IMR-90 (cell line): ENCODE measurements at regions not wholly inside any gene's neighbourhood (a gene's known extent, or its start where the extent isn't known, plus 50 kb on each side); places are given as distances from the start of the nearest gene placed in this dataset.

Experiments
- ATAC-seq: fragments of 200-7000 bp; cut with Tn5 transposase; 2 replicates; pipeline ENCODE4 v1.9.1; 2020; ENCODE audit warnings: low read depth, mild to moderate bottlenecking, moderate library complexity
- BruUV-seq: library from RNA; stranded (reverse); fragments of 400-500 nt; replicated peaks from 2 replicates; lab custom pipeline; 2021; lab: Mats Ljungman, UMichigan
- CTCF ChIA-PET: fragments of 300-600 bp; formaldehyde crosslinking; extraction: SDS; loops from one replicate; lab custom pipeline; 2021; ENCODE audit warnings: antibody characterized with exemption; lab: Yijun Ruan, JAX
- POLR2A ChIA-PET: fragments of 300-600 bp; sonication (Branson Sonifier 250); formaldehyde crosslinking; loops from one replicate; lab custom pipeline; 2022; ENCODE audit warnings: antibody characterized with exemption; ENCODE audit not compliant: unreplicated experiment; lab: Charles Lee
- DNase-seq: peaks from one replicate; pipeline ENCODE4 v3.0.0; 2013
- H2AFZ ChIP-seq: replicated peaks from 2 replicates; pipeline ENCODE3; 2013; ENCODE audit warnings: low read length, mild to moderate bottlenecking; ENCODE audit not compliant: poor library complexity
- H2AK5ac ChIP-seq: 2 replicates; pipeline ENCODE4 v1.6.1; 2013; ENCODE audit warnings: low read depth, low read length, inconsistent platforms
- H2AK9ac ChIP-seq: replicated peaks from 2 replicates; pipeline ENCODE3; 2013; ENCODE audit warnings: mild to moderate bottlenecking, low read depth, low read length, moderate library complexity; ENCODE audit not compliant: poor library complexity
- H2BK120ac ChIP-seq: 2 replicates; pipeline ENCODE4 v1.6.1; 2013; ENCODE audit warnings: low read depth, low read length, inconsistent platforms
- H2BK15ac ChIP-seq: 3 replicates; pipeline ENCODE4 v1.6.1; 2013; ENCODE audit warnings: low read depth, low read length, inconsistent platforms
- H2BK20ac ChIP-seq: 2 replicates; pipeline ENCODE4 v1.6.1; 2013; ENCODE audit warnings: low read depth, mild to moderate bottlenecking, inconsistent platforms, low read length, moderate library complexity
- H2BK5ac ChIP-seq: 2 replicates; pipeline ENCODE4 v1.6.1; 2013; ENCODE audit warnings: mild to moderate bottlenecking, low read depth, low read length, inconsistent platforms; ENCODE audit not compliant: poor library complexity, severe bottlenecking
- H3K14ac ChIP-seq: replicated peaks from 2 replicates; pipeline ENCODE4 v1.6.1; 2013; ENCODE audit warnings: low read depth, low read length, inconsistent platforms
- H3K18ac ChIP-seq: 2 replicates; pipeline ENCODE4 v1.6.1; 2013; ENCODE audit warnings: low read depth, low read length, control low read depth
- H3K23ac ChIP-seq: 2 replicates; pipeline ENCODE4 v1.6.1; 2013; ENCODE audit warnings: low read depth, low read length, inconsistent platforms
- H3K27ac ChIP-seq: 2 replicates; pipeline ENCODE4 v1.5.1; 2013; ENCODE audit warnings: mild to moderate bottlenecking, control low read depth, low read length; ENCODE audit not compliant: insufficient read depth
- H3K27me3 ChIP-seq: 2 replicates; pipeline ENCODE4 v1.6.1; 2013; ENCODE audit warnings: low read length; ENCODE audit not compliant: control insufficient read depth, insufficient read depth
- H3K36me3 ChIP-seq: 2 replicates; pipeline ENCODE4 v1.6.1; 2013; ENCODE audit warnings: low read length, mixed read lengths; ENCODE audit not compliant: control insufficient read depth, insufficient read depth
- H3K4ac ChIP-seq: 2 replicates; pipeline ENCODE4 v1.6.1; 2013; ENCODE audit warnings: low read depth, low read length, inconsistent platforms
- H3K4me1 ChIP-seq: 2 replicates; pipeline ENCODE4 v1.6.1; 2013; ENCODE audit warnings: low read length, mixed read lengths; ENCODE audit not compliant: control insufficient read depth, insufficient read depth
- H3K4me2 ChIP-seq: 2 replicates; pipeline ENCODE4 v1.6.1; 2013; ENCODE audit warnings: low read depth, mild to moderate bottlenecking, control low read depth, low read length, moderate library complexity
- H3K4me3 ChIP-seq: 2 replicates; pipeline ENCODE4 v1.5.1; 2013; ENCODE audit warnings: low read depth, mild to moderate bottlenecking, control low read depth, low read length, moderate library complexity; ENCODE audit not compliant: insufficient read depth
- H3K56ac ChIP-seq: 2 replicates; pipeline ENCODE4 v1.6.1; 2013; ENCODE audit warnings: low read length, inconsistent platforms; ENCODE audit not compliant: insufficient read depth; ENCODE audit errors: extremely low read depth
- H3K79me1 ChIP-seq, 2 experiments: 2 replicates each; pipeline ENCODE4 v1.6.1; 2013; ENCODE audit warnings: low read length in 2 of 2, inconsistent platforms in 1 of 2, low read depth in 1 of 2
- H3K9ac ChIP-seq: 2 replicates; pipeline ENCODE4 v1.6.1; 2013; ENCODE audit warnings: low read depth, low read length, control low read depth
- H3K9me1 ChIP-seq: 2 replicates; pipeline ENCODE4 v1.6.1; 2013; ENCODE audit warnings: low read length, inconsistent platforms; ENCODE audit not compliant: insufficient read depth
- H3K9me3 ChIP-seq: 2 replicates; pipeline ENCODE4 v1.6.1; 2013; ENCODE audit warnings: low read length; ENCODE audit not compliant: control insufficient read depth, insufficient read depth
- H4K20me1 ChIP-seq: 2 replicates; pipeline ENCODE4 v1.6.1; 2013; ENCODE audit warnings: low read length, inconsistent platforms; ENCODE audit not compliant: insufficient read depth
- H4K5ac ChIP-seq: 2 replicates; pipeline ENCODE4 v1.6.1; 2013; ENCODE audit warnings: mild to moderate bottlenecking, low read depth, low read length, control low read depth
- H4K8ac ChIP-seq, 2 experiments: 2 replicates each; pipeline ENCODE4 v1.6.1; 2013; ENCODE audit warnings: low read depth in 2 of 2, low read length in 2 of 2, control low read depth in 1 of 2, inconsistent platforms in 1 of 2
- H4K91ac ChIP-seq: 2 replicates; pipeline ENCODE4 v1.6.1; 2013; ENCODE audit warnings: low read depth, low read length, inconsistent platforms; ENCODE audit not compliant: insufficient read depth
- MAFK ChIP-seq: IDR thresholded peaks from 2 replicates; pipeline ENCODE4 v1.6.1; 2012; ENCODE audit warnings: low read depth, low read length, improper control_type of control experiment
- MAZ ChIP-seq: IDR thresholded peaks from 2 replicates; pipeline ENCODE4 v1.6.1; 2012; ENCODE audit warnings: low read depth, mild to moderate bottlenecking, low read length, improper control_type of control experiment, moderate library complexity, borderline replicate concordance
- NFE2L2 ChIP-seq: fragments of 150-350 bp; IDR thresholded peaks from 2 replicates; pipeline ENCODE4 v1.6.1; 2016; ENCODE audit warnings: low read depth, mild to moderate bottlenecking, low read length
- POLR2A ChIP-seq: IDR thresholded peaks from 2 replicates; pipeline ENCODE4 v1.6.1; 2012; ENCODE audit warnings: mild to moderate bottlenecking, low read depth, low read length
- RAD21 ChIP-seq: IDR thresholded peaks from 2 replicates; pipeline ENCODE4 v1.6.1; 2012; ENCODE audit warnings: low read length, improper control_type of control experiment
- WGBS, 2 experiments: methylation state at CpG; one replicate each; pipeline versions ENCODE4 v1.1.5 to v1.1.7; 2013; ENCODE audit warnings: missing lambda C conversion rate in 2 of 2; ENCODE audit not compliant: insufficient read length in 1 of 2; ENCODE audit errors: extremely low coverage in 2 of 2; 5-methylcytosine and 5-hydroxymethylcytosine counted together
- dilution Hi-C: fragments of 300-500 bp; cut with HindIII; formaldehyde crosslinking; loops from one replicate; pipeline ENCODE4 v1.14.3; 2018; ENCODE audit warnings: low sequenced_read_pairs; ENCODE audit not compliant: unreplicated experiment
- in situ Hi-C: fragments of 300-500 bp; cut with MboI; formaldehyde crosslinking; loops from 3 replicates; pipeline ENCODE4 v1.14.3; 2019; ENCODE audit warnings: low sequenced_read_pairs, inconsistent platforms, mixed read lengths
- intact Hi-C: fragments of 100-400 bp; cut with micrococcal nuclease; formaldehyde crosslinking; loops from 2 replicates; pipeline ENCODE4 v1.10.0; 2022
- TF ChIP-seq, protein P1 (sequence below): conservative IDR thresholded peaks from 2 replicates; pipeline ENCODE4 v1.5.1; 2012; ENCODE audit warnings: mild to moderate bottlenecking, low read depth, low read length, improper control_type of control experiment

DNA sequence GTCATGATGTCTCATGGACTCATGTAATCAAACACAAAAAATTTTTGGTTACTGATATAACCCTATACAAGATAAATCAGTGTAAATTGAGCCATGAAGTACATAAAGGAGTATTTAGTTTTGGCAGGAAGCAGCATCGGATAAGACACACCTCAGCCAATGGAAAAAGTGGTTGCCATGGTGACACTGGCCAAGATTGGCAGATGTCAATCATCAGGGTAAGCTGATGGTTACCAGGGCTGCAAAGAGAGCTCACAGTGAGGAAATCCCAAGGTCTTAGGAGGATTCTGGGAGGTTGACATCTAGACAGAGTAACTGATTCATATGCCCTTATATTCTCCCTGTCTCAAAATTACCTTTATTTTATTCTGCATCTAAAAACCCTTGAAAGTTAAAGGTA lies 203.8 kb upstream of the PCSK2 start:
- Histone ChIP-seq H3K27ac (no peak overlapping the region), H3K4me3 (no peak overlapping the region), H3K9ac (no peak overlapping the region), H4K5ac (no peak overlapping the region; the same call in 1 of the 2 replicates), H3K4ac (peak overlapping the region; percentile 42), H3K18ac (peak overlapping the region; percentile 80; the same call in 1 of the 2 replicates), H3K9me3 (no peaks in the 10 kb centered on the region), H2BK120ac (peak overlapping the region; percentile 45), H3K9me1 (0 out of 2 replicates have a peak, but pooled peaks cover 2% of the 10 kb centered on the region), H3K23ac (no peak overlapping the region), H4K8ac (peak overlapping the region; percentile 25 to 41; a peak in 3 of 4 replicates), H3K4me2 (no peak overlapping the region), H3K56ac (peak overlapping the region; percentile 43; the same call in 1 of the 2 replicates), H2BK15ac (no peak overlapping the region), H4K20me1 (no peaks in the 10 kb centered on the region), H2BK5ac (peak overlapping the region; percentile 34), H3K14ac (peak overlapping the region; percentile 22; the same call in 1 of the 2 replicates), H3K79me1 (no peaks in the 10 kb centered on the region), H2AK5ac (peak overlapping the region; percentile 67), H2AK9ac (no peak overlapping the region), H3K36me3 (no peaks in the 10 kb centered on the region), H4K91ac (peak overlapping the region; percentile 70), H2AFZ (no peak overlapping the region), H3K27me3 (no peaks in the 10 kb centered on the region), H2BK20ac (peak overlapping the region; percentile 71), H3K4me1 (peaks cover 12% of the 10 kb centered on the region)
- DNase-seq (no peak), ATAC-seq (no peak)
- intact Hi-C loops: no loop called here
- TF ChIP-seq MAZ (no peak), POLR2A (no peak), NFE2L2 (no peak), RAD21 (no peak), MAFK (no peak)
- TF ChIP-seq, protein P1, sequence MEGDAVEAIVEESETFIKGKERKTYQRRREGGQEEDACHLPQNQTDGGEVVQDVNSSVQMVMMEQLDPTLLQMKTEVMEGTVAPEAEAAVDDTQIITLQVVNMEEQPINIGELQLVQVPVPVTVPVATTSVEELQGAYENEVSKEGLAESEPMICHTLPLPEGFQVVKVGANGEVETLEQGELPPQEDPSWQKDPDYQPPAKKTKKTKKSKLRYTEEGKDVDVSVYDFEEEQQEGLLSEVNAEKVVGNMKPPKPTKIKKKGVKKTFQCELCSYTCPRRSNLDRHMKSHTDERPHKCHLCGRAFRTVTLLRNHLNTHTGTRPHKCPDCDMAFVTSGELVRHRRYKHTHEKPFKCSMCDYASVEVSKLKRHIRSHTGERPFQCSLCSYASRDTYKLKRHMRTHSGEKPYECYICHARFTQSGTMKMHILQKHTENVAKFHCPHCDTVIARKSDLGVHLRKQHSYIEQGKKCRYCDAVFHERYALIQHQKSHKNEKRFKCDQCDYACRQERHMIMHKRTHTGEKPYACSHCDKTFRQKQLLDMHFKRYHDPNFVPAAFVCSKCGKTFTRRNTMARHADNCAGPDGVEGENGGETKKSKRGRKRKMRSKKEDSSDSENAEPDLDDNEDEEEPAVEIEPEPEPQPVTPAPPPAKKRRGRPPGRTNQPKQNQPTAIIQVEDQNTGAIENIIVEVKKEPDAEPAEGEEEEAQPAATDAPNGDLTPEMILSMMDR: no peak
- dilution Hi-C loops: no loop called here
- ChIA-PET CTCF (no interaction called here), POLR2A (no interaction called here)
- WGBS, 2 experiments: 40% methylated on average over 1 of the region's 1 CpG; no CpG with 5 or more reads in 1 of the 2 experiments
- BruUV-seq: no TSS peak
- in situ Hi-C loops: no loop called here
